GM23248 (cell line): ENCODE measurements at regions not wholly inside any gene's neighbourhood (a gene's known extent, or its start where the extent isn't known, plus 50 kb on each side); places are given as distances from the start of the nearest gene placed in this dataset.

Experiments used
- EZH2 ChIP-seq: fragments of 200-600 bp; sonication (generic); IDR thresholded peaks from 2 replicates; pipeline ENCODE4 v1.6.1; 2018; ENCODE audit warnings: antibody characterized with exemption, mild to moderate bottlenecking; ENCODE audit not compliant: insufficient read depth, poor library complexity, severe bottlenecking
- EZH2phosphoT487 ChIP-seq: fragments of 200-600 bp; sonication (generic); IDR thresholded peaks from 2 replicates; pipeline ENCODE4 v1.6.1; 2018; ENCODE audit warnings: antibody characterized with exemption, moderate library complexity, mild to moderate bottlenecking, low read depth; ENCODE audit not compliant: insufficient read depth

DNA sequence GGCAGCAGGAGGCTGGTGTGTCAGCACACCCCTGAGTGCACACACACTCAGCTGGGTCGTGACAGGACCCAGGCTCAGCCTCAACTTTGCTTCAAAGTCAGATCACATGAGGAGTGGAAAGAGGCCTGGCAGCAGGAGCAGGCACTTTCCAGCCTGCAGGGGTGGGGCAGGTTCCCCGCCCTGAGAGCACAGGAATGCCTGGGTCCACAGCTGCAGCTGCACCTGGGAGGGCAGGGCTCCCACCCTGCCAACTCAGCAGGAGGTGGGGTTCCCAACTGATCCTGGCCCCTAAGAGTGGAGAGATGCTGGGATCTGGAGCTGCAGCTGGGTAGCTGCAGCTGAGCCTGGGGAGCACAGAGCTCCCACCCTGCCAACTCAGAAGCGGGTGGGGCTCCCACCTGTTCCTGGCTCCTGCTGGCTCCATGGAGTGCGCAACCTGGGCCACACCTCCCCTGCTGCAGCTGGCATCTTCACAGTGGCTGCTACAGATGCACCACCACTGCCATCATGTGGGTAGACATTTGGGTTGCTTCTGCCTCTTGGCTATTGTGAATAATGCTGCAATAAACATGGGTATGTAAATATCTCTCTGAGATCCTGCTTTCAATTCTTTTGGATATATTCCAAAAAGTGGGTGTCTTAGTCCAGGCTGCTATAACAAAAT lies 415.4 kb downstream of the TTLL7 start:
- no peak for TF ChIP-seq EZH2
- no peak for TF ChIP-seq EZH2phosphoT487
